K562 (cell line): ENCODE measurements at regions not wholly inside any gene's neighbourhood (a gene's known extent, or its start where the extent isn't known, plus 50 kb on each side); places are given as distances from the start of the nearest gene placed in this dataset.

Source experiments
- C11orf30 ChIP-seq: fragments of 450-650 bp; IDR thresholded peaks from 2 replicates; pipeline ENCODE4 v1.6.1; 2016; ENCODE audit warnings: low read depth, mild to moderate bottlenecking
- CHD4 ChIP-seq: fragments of 200-600 bp; sonication (generic); IDR thresholded peaks from 3 replicates; pipeline ENCODE4 v1.6.1; 2012; ENCODE audit warnings: low read depth, mild to moderate bottlenecking, mixed read lengths, low read length, inconsistent platforms; ENCODE audit not compliant: insufficient read depth, insufficient replicate concordance, poor library complexity, severe bottlenecking
- FOS ChIP-seq: IDR thresholded peaks from 3 replicates; pipeline ENCODE4 v1.6.1; 2011; ENCODE audit not compliant: insufficient read length; ENCODE audit errors: extremely low read depth
- FOXA3 ChIP-seq, 2 experiments: fragments of 450-650 bp in 1 of 2; sonication (generic) in 1 of 2; formaldehyde crosslinking; IDR thresholded peaks in 1 of 2; conservative IDR thresholded peaks in 1 of 2; 2 replicates each; pipeline versions ENCODE4 v1.4.0 to v1.8.0; 2020 to 2022; ENCODE audit warnings: mild to moderate bottlenecking in 2 of 2, missing genetic modification reagents in 1 of 2
- LCOR ChIP-seq: sonication (generic); formaldehyde crosslinking; IDR thresholded peaks from 2 replicates; pipeline ENCODE4 v1.8.0; 2022; ENCODE audit warnings: mild to moderate bottlenecking, missing genetic modification reagents
- MECOM ChIP-seq: fragments of 250-450 bp; sonication (Bioruptor Pico); IDR thresholded peaks from 2 replicates; pipeline ENCODE4 v1.8.0; 2022; ENCODE audit warnings: inconsistent platforms
- MGA ChIP-seq: fragments of 450-650 bp; IDR thresholded peaks from 2 replicates; pipeline ENCODE4 v1.6.1; 2016; ENCODE audit warnings: mild to moderate bottlenecking, moderate library complexity
- MTF1 ChIP-seq: fragments of 250-450 bp; sonication (Bioruptor Pico); IDR thresholded peaks from 2 replicates; pipeline ENCODE4 v1.9.0; 2021; ENCODE audit warnings: moderate library complexity, mild to moderate bottlenecking, inconsistent platforms, borderline replicate concordance
- NCOA4 ChIP-seq: fragments of 450-650 bp; IDR thresholded peaks from 2 replicates; pipeline ENCODE4 v1.6.1; 2018; ENCODE audit warnings: mild to moderate bottlenecking; ENCODE audit not compliant: partially characterized antibody
- PKNOX1 ChIP-seq: fragments of 450-650 bp; IDR thresholded peaks from 2 replicates; pipeline ENCODE4 v1.6.1; 2016
- POLR2AphosphoS2 ChIP-seq: IDR thresholded peaks from 2 replicates; pipeline ENCODE4 v1.6.1; 2012; ENCODE audit warnings: low read length, improper control_type of control experiment
- SAFB2 ChIP-seq: fragments of 200-400 bp; formaldehyde crosslinking; IDR thresholded peaks from 2 replicates; pipeline ENCODE4 v1.6.1; 2018; ENCODE audit warnings: borderline replicate concordance, low read length, low read depth, moderate library complexity; ENCODE audit not compliant: severe bottlenecking
- ZNF695 ChIP-seq: fragments of 450-650 bp; formaldehyde crosslinking; IDR thresholded peaks from 2 replicates; pipeline ENCODE4 v1.4.0; 2020; ENCODE audit warnings: mild to moderate bottlenecking, moderate library complexity
- ZNF778 ChIP-seq: fragments of 450-650 bp; formaldehyde crosslinking; IDR thresholded peaks from 2 replicates; pipeline ENCODE4 v1.4.0; 2020; ENCODE audit warnings: mild to moderate bottlenecking, moderate library complexity
- TF ChIP-seq, protein P1 (sequence below): fragments of 250-450 bp; sonication (Bioruptor Pico); IDR thresholded peaks from 2 replicates; pipeline ENCODE4 v1.5.0; 2020; ENCODE audit warnings: mild to moderate bottlenecking

DNA sequence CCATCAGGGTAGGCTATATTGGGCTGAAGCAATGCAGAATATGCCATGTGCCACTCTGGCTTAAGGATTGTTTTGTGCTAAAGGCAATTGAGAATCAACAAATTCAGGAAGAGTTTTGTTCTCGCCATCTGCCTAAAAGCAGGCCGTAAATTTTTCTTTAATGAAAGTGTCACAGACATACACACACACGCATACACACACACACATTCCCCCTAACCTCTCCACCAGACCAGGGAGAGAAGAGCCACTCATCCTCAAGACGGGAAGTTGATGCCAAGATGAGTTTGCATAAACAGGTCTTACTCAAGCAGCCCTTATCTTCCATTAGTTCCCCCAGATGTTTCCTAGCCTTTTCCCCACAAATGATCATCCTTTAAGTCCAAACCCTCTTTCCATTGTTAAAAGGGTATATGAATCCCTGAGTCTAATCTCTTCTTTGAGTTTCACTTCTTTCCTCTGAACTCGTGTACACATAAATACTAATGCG lies 59.6 kb upstream of the TRIM24 start (continued):
- TF ChIP-seq PKNOX1: peak; percentile 67; the same call in 1 of the 2 replicates
- no peak for TF ChIP-seq ZNF778 (CRISPR knock-in tag)
- TF ChIP-seq POLR2AphosphoS2: no peak
- no peak for TF ChIP-seq CHD4
- peak; percentile 94 for TF ChIP-seq C11orf30
- TF ChIP-seq FOXA3 (CRISPR knock-in tag; conservative IDR thresholded peaks at IDR 0.05 in 1 of 2, IDR thresholded peaks at IDR 0.05 in 1 of 2): no peak
- TF ChIP-seq SAFB2: no peak
- TF ChIP-seq NCOA4: no peak
- TF ChIP-seq MTF1 (CRISPR knock-in tag): no peak
- TF ChIP-seq, protein P1, sequence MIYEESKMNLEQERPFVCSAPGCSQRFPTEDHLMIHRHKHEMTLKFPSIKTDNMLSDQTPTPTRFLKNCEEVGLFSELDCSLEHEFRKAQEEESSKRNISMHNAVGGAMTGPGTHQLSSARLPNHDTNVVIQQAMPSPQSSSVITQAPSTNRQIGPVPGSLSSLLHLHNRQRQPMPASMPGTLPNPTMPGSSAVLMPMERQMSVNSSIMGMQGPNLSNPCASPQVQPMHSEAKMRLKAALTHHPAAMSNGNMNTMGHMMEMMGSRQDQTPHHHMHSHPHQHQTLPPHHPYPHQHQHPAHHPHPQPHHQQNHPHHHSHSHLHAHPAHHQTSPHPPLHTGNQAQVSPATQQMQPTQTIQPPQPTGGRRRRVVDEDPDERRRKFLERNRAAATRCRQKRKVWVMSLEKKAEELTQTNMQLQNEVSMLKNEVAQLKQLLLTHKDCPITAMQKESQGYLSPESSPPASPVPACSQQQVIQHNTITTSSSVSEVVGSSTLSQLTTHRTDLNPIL (CRISPR knock-in tag): no peak
- no peak for TF ChIP-seq FOS
- TF ChIP-seq MECOM (CRISPR knock-in tag): no peak
- no peak; the same call in 1 of the 2 replicates for TF ChIP-seq MGA
- no peak for TF ChIP-seq ZNF695 (CRISPR knock-in tag)
- 0 out of 2 replicates have a peak, but pooled peaks have one; percentile 34 for TF ChIP-seq LCOR (CRISPR knock-in tag)
